ENCODE measurements at regions not wholly inside any gene's neighbourhood (a gene's known extent, or its start where the extent isn't known, plus 50 kb on each side); places are given as distances from the start of the nearest gene placed in this dataset.
"Not testable (repeated sequence)": the region's sequence is repeated elsewhere in the genome, so short reads cannot be mapped to it uniquely, and the experiment has no call there.

GRCh38 chr2:238502088-238502810, 75.5 kb downstream of the ASB1 start:
- no peak for DNase-seq (ENCODE audit: low spot score)

GRCh38 chr2:238502956-238503791, 76.4 kb downstream of the ASB1 start:
- DNase-seq (ENCODE audit: low spot score) = no peak

GRCh38 chr2:238504181-238504931, 77.6 kb downstream of the ASB1 start:
- DNase-seq (ENCODE audit: low spot score) = no peak

GRCh38 chr2:238505119-238505891, 78.6 kb downstream of the ASB1 start:
- no peak for DNase-seq (ENCODE audit: low spot score)

GRCh38 chr2:238505892-238506280, 79.2 kb downstream of the ASB1 start:
- DNase-seq (ENCODE audit: low spot score) = no peak

- DNase-seq (ENCODE audit: low spot score) = no peak
Measured at GRCh38 chr2:238506371-238507068, 79.8 kb downstream of the ASB1 start.

- DNase-seq (ENCODE audit: low spot score) = no peak
Measured at GRCh38 chr2:238507836-238508235, 81.1 kb downstream of the ASB1 start.

GRCh38 chr2:238509151-238509835, 82.6 kb downstream of the ASB1 start:
- no peak for DNase-seq (ENCODE audit: low spot score)

GRCh38 chr2:238509903-238510302, 83.2 kb downstream of the ASB1 start:
- no peak for DNase-seq (ENCODE audit: low spot score)

GRCh38 chr2:238510911-238511613, 84.3 kb downstream of the ASB1 start:
- no peak for DNase-seq (ENCODE audit: low spot score)

GRCh38 chr2:238511614-238511950, 84.9 kb downstream of the ASB1 start:
- DNase-seq (ENCODE audit: low spot score) = no peak

GRCh38 chr2:238512247-238512867, 85.6 kb downstream of the ASB1 start:
- DNase-seq (ENCODE audit: low spot score) = no peak

- no peak for DNase-seq (ENCODE audit: low spot score)
Measured at GRCh38 chr2:238513346-238513745, 86.6 kb downstream of the ASB1 start.

GRCh38 chr2:238514024-238514423, 87.3 kb downstream of the ASB1 start:
- not testable (repeated sequence) for DNase-seq (ENCODE audit: low spot score)

GRCh38 chr2:238515377-238515776, 88.7 kb downstream of the ASB1 start:
- no peak for DNase-seq (ENCODE audit: low spot score)

GRCh38 chr2:238517209-238517608, 90.5 kb downstream of the ASB1 start:
- no peak for DNase-seq (ENCODE audit: low spot score)

GRCh38 chr2:238518172-238518820, 91.6 kb downstream of the ASB1 start:
- no peak for DNase-seq (ENCODE audit: low spot score)

- no peak for DNase-seq (ENCODE audit: low spot score)
Measured at GRCh38 chr2:238518821-238519186, 92.1 kb downstream of the ASB1 start.

- no peak for DNase-seq (ENCODE audit: low spot score)
Measured at GRCh38 chr2:238520359-238520886, 93.7 kb downstream of the ASB1 start.
